Astrocyte of the cerebellum (primary cell): ENCODE measurements at regions not wholly inside any gene's neighbourhood (a gene's known extent, or its start where the extent isn't known, plus 50 kb on each side); places are given as distances from the start of the nearest gene placed in this dataset.

Experiments
- DNase-seq: peaks from one replicate; pipeline ENCODE4 v3.0.0-alpha.2; 2011; ENCODE audit warnings: low read depth
- H3K4me3 ChIP-seq: 2 replicates; pipeline ENCODE4 v1.5.1; 2011; ENCODE audit warnings: mild to moderate bottlenecking, low read depth, low read length, moderate library complexity
- CTCF ChIP-seq: IDR thresholded peaks from 2 replicates; pipeline ENCODE4 v1.5.1; 2012; ENCODE audit warnings: low read length, low read depth, moderate library complexity, mild to moderate bottlenecking; ENCODE audit errors: missing control alignments
- in situ Hi-C: cut with HindIII; loops from 2 replicates; pipeline ENCODE4 v1.10.0; 2017; ENCODE audit warnings: low sequenced_read_pairs

- in situ Hi-C loops: no loop called here
- no peak for DNase-seq
- H3K4me3 ChIP-seq: no peak overlapping the region
- TF ChIP-seq CTCF: no peak
Observed at GRCh38 chr2:51649366-51649765, 617.4 kb upstream of the NRXN1 start.

GRCh38 chr2:51638811-51639210 is 606.9 kb upstream of the NRXN1 start:
- no peak overlapping the region for H3K4me3 ChIP-seq
- DNase-seq: no peak
- TF ChIP-seq CTCF: no peak
- in situ Hi-C loops: no loop called here

- in situ Hi-C loops: no loop called here
Observed at GRCh38 chr2:51633073-51633472, 601.1 kb upstream of the NRXN1 start.

GRCh38 chr2:51629406-51629805 is 597.5 kb upstream of the NRXN1 start:
- in situ Hi-C loops: no loop called here
- H3K4me3 ChIP-seq: no peak overlapping the region

More at GRCh38 chr2:51633073-51633472, 601.1 kb upstream of the NRXN1 start:
- TF ChIP-seq CTCF: no peak
- no peak overlapping the region for H3K4me3 ChIP-seq
- no peak for DNase-seq

GRCh38 chr2:51628917-51629316 is 597.0 kb upstream of the NRXN1 start:
- in situ Hi-C loops: no loop called here
- DNase-seq: no peak
- H3K4me3 ChIP-seq: no peak overlapping the region
- no peak for TF ChIP-seq CTCF

More at GRCh38 chr2:51629406-51629805, 597.5 kb upstream of the NRXN1 start:
- DNase-seq: no peak
- TF ChIP-seq CTCF: no peak

GRCh38 chr2:51624995-51625394 is 593.1 kb upstream of the NRXN1 start:
- in situ Hi-C loops: no loop called here
- no peak overlapping the region for H3K4me3 ChIP-seq
- DNase-seq: no peak
- no peak for TF ChIP-seq CTCF

- in situ Hi-C loops: no loop called here
- no peak for DNase-seq
- TF ChIP-seq CTCF: no peak
- no peak overlapping the region for H3K4me3 ChIP-seq
Observed at GRCh38 chr2:51620796-51621195, 588.9 kb upstream of the NRXN1 start.
